HG03196 (cell line): ENCODE measurements at regions not wholly inside any gene's neighbourhood (a gene's known extent, or its start where the extent isn't known, plus 50 kb on each side); places are given as distances from the start of the nearest gene placed in this dataset.
"Not testable (repeated sequence)": the region's sequence is repeated elsewhere in the genome, so short reads cannot be mapped to it uniquely, and the experiment has no call there.

ENCODE experiments used
- ATAC-seq: cut with Tn5 transposase; IDR thresholded peaks from one replicate; pipeline ENCODE4 v1.9.1; 2021; ENCODE audit not compliant: unreplicated experiment

DNA sequence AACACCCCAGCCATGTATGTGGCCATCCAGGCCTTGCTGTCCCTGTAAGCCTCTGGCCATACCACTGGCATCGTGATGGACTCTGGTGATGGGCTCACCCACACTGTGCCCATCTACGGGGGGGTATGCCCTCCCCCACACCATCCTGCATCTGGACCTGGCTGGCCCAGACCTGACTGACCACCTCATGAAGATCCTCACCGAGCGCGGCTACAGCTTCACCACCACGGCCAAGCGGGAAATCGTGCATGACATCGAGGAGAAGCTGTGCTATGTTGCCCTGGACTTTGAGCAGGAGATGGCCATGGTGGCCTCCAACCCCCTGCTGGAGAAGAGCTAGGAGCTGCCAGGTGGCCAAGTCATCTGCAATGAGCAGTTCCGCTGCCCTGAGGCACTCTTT, 80.4 kb upstream of the ZCCHC2 start:
- ATAC-seq: no peak

DNA sequence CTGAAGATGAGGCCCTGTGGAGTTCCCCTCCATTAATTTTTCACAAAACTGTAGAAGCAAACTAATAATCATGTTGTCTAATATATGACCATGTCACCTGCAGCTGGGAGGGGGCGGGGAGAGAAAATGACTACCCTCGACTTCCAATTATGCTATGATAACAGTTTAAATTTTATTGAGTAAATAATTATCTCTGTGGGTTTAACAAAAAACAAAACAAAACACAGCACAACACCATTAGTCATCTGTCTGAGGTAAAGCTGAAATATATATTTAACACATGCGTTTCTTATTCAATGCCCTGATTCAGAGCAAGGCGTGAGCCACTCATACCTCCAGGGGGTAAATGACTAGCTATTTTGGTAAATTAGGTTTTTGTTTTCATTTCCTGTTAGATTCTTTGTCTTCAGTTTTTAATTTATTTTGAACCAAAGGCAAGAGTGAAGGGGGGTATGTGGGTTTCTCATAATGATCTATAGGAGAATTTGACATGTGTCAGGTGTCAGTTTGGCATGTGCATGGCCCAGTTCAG, 77.4 kb upstream of the ZCCHC2 start:
- peak; percentile 71 for ATAC-seq

DNA sequence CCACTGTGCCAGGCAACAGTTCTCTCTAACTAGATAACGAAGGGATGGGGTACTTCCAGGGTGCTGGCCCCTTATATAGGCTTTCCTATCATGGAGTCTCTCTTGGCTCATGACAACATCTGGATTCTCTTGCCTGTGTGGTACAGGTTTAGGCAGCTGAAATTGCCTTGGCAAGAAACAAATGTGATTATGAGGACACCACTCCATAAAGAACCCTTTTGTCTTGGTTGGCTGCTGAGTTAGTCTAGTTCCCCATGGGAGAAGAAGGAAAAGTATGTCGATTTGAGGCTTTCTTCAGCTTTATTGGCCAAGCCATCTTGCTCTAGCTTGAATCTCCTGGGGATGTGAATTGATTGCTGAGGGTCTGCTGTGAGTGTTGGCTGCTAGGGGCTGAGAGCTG, 76.3 kb upstream of the ZCCHC2 start:
- ATAC-seq: no peak

DNA sequence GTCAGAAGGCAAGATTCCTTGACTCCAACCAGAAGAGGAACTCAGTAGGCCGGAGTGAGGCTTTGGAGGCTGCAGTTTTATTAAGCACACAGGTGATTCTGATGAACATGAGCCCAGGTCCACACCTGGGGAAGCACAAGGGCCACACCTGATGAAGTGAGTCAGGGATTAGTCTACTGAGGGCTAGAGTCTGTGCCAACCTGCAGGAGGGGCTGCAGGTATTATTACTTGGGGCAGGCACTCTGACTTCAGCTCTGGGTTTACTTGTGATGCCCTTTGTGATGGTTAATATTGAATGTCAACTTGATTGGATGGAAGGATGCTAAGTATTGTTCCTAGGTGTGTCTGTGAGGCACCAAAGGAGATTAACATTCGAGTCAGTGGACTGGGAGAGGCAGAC, 75.2 kb upstream of the ZCCHC2 start:
- ATAC-seq: no peak

DNA sequence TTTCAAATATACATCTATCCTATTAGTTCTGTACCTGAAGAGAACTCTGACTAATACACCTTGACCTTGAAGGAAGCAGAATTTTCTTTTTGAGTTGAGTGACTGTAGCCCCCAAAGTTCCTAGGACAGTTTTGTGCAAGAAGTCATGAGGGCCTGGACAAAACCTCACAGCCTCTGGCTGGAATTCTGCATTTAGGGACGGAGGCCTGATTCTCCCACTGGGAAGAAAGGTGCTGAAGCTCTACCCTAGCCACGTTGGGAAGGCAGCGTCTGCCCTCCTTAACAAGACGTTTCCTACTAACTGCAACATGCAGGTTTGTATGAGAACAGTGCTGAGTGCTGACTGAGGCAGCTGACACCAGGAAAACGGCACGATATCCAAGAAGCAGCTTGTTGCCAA, 74.4 kb upstream of the ZCCHC2 start:
- ATAC-seq: no peak

DNA sequence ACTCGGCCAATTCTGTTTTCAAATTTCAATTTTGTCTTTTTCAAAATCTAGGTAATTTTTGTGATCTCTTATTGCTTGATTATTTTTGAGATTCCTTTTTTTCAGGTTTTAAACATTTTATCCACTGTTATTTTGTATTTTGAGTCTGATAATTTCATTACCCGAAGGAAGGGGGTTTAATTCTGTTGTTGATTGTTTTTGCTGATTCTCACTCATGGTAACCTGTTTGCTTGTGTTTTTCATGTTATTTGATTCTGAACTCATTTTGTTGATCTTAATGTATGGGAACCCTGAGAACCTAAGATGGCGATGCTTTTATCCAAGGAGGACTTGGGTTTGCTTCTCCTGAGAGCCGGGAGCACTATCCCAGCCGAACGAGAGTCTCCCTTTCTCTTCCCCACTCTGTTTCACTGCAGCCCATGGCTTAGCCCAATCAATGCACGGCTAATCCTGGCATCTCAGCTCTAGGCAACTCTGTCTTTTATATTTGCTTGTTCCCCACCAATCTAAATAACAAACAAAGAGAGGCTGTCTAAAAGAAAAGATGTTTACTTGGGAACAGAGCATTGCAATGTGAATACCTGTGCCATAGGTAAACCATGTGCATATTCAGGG, 73.2 kb upstream of the ZCCHC2 start:
- no peak for ATAC-seq

- ATAC-seq: no peak
These were observed 72.7 kb upstream of the ZCCHC2 start for GRCh38 chr18:62450175-62450545.

DNA sequence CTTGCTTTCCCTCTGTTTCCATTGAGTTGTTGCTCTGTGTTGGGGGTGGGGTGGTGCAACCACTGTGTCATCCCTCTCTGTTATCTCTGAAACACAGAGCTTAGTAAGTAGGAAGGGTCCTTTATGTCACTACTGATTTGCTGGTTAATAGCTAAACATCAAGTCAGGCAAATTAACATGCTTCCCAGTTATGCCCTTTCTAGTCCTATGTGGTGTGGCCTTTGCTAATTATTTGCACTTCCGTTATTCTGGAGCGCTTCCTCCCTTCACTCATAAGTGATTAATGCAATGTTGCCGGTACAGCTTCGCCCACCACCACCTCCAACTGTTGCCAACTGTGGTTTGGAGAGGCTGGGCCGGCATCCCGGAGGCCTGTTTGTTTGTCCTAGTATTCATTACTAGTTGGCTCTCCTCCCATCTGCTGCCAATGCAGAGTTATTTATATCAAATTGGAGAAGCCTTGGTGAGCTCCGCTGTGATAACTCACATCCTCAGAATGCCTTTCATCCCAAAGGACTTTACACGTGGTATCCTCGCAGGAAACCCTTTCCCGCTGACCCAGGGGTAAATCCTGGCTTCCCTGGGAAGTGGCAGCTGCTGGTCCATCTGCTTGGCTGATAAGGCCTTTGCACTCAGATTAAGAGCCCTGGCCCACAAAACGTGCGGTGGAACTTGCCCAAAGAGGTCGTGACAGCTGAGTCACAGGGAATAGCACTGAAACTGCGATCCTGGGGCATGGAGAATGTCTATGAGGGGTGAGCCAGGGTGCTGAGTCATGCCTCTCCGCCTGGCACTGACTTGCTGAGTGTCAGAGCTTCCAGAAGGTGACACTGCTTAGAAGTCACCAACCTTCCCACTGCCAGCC, 72.0 kb upstream of the ZCCHC2 start:
- no peak for ATAC-seq

DNA sequence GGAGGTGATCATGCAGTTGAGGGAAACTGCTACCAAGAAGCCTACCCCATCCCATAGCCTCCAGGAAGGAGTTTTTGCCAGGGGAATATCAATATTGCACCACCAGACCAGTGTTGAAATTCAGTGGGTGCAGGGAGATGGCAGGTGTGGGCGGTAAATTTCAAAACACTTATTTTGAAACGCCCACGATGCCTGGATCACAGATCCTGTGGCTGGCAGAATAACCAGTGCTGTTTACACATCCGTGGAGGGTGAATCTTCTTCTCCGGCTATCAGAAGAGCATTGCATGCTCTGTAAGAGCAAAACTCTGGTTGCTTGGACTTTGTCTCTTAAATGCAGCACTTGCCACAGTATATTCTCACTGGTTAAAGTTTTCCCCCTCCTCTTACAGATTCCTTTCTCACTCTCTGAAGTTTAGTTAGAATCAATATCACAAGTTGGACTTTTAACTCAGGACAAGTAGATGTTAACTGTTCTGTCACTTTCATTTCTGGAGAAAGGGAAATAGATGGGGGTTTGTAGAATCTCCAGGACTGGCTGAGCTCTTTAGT, 70.5 kb upstream of the ZCCHC2 start:
- no peak for ATAC-seq

- ATAC-seq: no peak
These were observed 69.0 kb upstream of the ZCCHC2 start for GRCh38 chr18:62453864-62454263.

DNA sequence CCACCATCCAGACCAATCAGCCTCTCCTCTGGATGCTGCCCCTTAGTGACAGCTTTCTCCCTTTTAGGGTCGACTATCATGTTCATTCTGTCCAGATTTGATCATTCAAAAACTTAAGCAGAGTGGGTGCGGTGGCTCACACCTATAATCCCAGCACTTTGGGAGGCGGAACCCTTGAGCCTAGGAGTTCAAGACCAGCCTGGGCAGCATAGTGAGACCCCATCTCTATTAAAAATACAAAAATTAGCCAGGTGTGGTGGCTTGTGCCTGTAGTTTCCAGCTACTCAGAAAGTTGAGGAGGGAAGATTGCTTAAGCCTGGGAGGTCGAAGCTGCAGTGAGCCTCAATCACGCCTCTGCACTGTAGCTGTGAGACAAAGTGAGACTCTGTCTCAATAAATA, 68.3 kb upstream of the ZCCHC2 start:
- ATAC-seq: no peak

- no peak for ATAC-seq
These were observed 67.6 kb upstream of the ZCCHC2 start for GRCh38 chr18:62455222-62455621.

DNA sequence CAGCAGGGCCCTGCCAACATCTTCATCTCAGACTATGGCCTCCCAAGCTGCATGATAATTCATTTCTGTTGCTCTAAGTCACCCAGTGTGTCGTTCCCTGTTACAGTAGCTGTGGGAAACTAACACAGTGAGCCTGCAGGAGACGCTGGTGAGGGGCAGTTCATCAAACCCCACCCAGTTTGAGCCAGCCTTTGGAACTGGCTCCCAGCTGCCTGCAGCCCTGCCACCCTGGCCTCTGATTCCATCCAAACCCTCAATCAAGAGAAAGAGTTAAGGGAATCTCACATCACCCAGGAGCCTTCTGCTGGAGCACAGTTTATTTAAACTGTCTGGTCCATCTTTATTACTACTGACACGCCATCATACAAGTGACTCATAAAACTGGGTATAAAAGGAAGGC, 64.9 kb upstream of the ZCCHC2 start:
- no peak for ATAC-seq

- no peak for ATAC-seq
These were observed 64.5 kb upstream of the ZCCHC2 start for GRCh38 chr18:62458346-62458745.

- ATAC-seq: no peak
These were observed 63.7 kb upstream of the ZCCHC2 start for GRCh38 chr18:62458868-62459716.

DNA sequence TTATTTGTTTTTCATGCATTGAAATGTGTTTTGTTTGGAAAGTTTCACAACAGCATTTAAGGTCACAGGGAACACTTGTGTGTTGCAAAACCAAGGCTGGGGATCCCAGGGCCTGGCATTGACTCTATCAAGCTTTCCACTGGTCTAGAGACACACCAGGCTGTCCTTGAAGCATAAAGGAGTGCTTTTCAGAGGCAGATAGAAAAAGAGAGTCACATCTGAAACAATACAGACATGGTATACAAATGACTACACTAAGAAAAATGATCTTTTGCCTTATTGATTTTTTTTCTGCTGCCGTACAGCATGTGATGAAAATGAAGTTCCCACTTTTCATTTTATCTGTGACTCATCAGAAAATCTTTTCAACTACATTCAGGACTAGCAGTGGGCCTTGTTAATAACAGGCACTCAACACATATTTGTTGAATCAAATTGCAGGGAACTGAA, 61.9 kb upstream of the ZCCHC2 start:
- ATAC-seq: no peak

GRCh38 chr18:62461591-62461990, 61.2 kb upstream of the ZCCHC2 start:
- ATAC-seq: no peak

GRCh38 chr18:62464266-62464665, 58.6 kb upstream of the ZCCHC2 start:
- no peak for ATAC-seq

DNA sequence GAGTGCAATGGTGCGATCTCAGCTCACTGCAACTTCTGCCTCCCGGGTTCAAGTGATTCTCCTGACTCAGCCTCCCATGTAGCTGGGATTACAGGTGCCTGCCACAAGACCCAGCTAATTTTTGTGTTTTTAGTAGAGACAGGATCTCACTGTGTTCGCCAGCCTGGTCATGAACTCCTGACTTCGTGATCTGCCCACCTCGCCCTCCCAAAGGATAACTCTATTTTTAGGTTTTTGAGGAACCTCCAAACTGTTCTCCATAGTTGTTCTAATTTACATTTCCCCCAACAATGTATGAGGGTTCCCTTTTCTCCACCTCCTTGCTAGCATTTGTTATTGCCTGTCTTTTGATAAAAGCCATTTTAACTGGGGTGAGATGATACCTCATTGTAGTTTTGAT, 53.7 kb upstream of the ZCCHC2 start:
- not testable (repeated sequence) for ATAC-seq
